Neural cell (in vitro differentiated cells): ENCODE measurements at regions not wholly inside any gene's neighbourhood (a gene's known extent, or its start where the extent isn't known, plus 50 kb on each side); places are given as distances from the start of the nearest gene placed in this dataset.

Source experiments
- CTCF ChIP-seq: fragments of 450-650 bp; IDR thresholded peaks from 2 replicates; pipeline ENCODE4 v1.5.1; 2014; ENCODE audit warnings: antibody characterized with exemption, mild to moderate bottlenecking, moderate library complexity; ENCODE audit not compliant: poor library complexity, severe bottlenecking
- EP300 ChIP-seq: fragments of 450-650 bp; conservative IDR thresholded peaks from 2 replicates; pipeline ENCODE4 v1.6.1; 2014; ENCODE audit warnings: antibody characterized with exemption, mild to moderate bottlenecking, moderate library complexity; ENCODE audit not compliant: poor library complexity, severe bottlenecking
- EZH2 ChIP-seq: fragments of 200-600, 300-800 bp; shearing (Covaris generic), sonication (generic); IDR thresholded peaks from 2 replicates; pipeline ENCODE4 v1.6.1; 2014; ENCODE audit warnings: antibody characterized with exemption, low read length, borderline replicate concordance, mild to moderate bottlenecking; ENCODE audit not compliant: insufficient read depth, poor library complexity, severe bottlenecking
- MXI1 ChIP-seq: fragments of 450-650 bp; conservative IDR thresholded peaks from 2 replicates; pipeline ENCODE4 v1.6.1; 2014; ENCODE audit warnings: antibody characterized with exemption, mild to moderate bottlenecking; ENCODE audit not compliant: poor library complexity, severe bottlenecking
- POLR2AphosphoS5 ChIP-seq: IDR thresholded peaks from 2 replicates; pipeline ENCODE4 v1.6.1; 2012
- RAD21 ChIP-seq: fragments of 450-650 bp; conservative IDR thresholded peaks from 2 replicates; pipeline ENCODE4 v1.6.1; 2014; ENCODE audit warnings: antibody characterized with exemption, mild to moderate bottlenecking, moderate library complexity
- TAF1 ChIP-seq: IDR thresholded peaks from 2 replicates; pipeline ENCODE4 v1.6.1; 2012; ENCODE audit warnings: low read depth
- TF ChIP-seq, protein P1 (sequence below): IDR thresholded peaks from 2 replicates; pipeline ENCODE4 v1.6.1; 2012; ENCODE audit warnings: borderline replicate concordance

DNA sequence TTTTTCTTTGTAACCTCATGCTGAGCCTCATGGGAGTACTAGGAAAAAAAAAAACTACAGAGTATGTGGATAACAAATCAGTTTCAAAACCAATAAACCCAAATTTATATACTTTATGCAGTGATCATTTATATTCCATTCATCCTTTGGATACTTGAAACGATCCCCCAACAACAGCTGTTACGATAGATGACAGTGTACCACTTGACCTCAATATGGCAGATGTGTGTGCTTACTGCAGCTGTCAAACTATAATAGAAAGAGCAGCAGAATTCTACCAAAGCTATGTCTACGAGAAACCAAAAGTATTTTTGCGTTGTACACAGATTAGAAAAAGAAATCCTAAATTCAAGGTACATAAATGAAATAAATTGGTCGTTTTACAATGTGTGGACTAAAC lies 337.8 kb downstream of the PDGFC start:
- TF ChIP-seq, protein P1, sequence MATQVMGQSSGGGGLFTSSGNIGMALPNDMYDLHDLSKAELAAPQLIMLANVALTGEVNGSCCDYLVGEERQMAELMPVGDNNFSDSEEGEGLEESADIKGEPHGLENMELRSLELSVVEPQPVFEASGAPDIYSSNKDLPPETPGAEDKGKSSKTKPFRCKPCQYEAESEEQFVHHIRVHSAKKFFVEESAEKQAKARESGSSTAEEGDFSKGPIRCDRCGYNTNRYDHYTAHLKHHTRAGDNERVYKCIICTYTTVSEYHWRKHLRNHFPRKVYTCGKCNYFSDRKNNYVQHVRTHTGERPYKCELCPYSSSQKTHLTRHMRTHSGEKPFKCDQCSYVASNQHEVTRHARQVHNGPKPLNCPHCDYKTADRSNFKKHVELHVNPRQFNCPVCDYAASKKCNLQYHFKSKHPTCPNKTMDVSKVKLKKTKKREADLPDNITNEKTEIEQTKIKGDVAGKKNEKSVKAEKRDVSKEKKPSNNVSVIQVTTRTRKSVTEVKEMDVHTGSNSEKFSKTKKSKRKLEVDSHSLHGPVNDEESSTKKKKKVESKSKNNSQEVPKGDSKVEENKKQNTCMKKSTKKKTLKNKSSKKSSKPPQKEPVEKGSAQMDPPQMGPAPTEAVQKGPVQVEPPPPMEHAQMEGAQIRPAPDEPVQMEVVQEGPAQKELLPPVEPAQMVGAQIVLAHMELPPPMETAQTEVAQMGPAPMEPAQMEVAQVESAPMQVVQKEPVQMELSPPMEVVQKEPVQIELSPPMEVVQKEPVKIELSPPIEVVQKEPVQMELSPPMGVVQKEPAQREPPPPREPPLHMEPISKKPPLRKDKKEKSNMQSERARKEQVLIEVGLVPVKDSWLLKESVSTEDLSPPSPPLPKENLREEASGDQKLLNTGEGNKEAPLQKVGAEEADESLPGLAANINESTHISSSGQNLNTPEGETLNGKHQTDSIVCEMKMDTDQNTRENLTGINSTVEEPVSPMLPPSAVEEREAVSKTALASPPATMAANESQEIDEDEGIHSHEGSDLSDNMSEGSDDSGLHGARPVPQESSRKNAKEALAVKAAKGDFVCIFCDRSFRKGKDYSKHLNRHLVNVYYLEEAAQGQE: no peak
- TF ChIP-seq CTCF (no peak), TAF1 (no peak), EZH2 (no peak), POLR2AphosphoS5 (no peak), EP300 (no peak), RAD21 (no peak), MXI1 (no peak)
